GM23338 (cell line): ENCODE measurements at regions not wholly inside any gene's neighbourhood (a gene's known extent, or its start where the extent isn't known, plus 50 kb on each side); places are given as distances from the start of the nearest gene placed in this dataset.

Experiments used
- CREB1 ChIP-seq: fragments of 250-450 bp; sonication (Bioruptor Pico); IDR thresholded peaks from 2 replicates; pipeline ENCODE4 v1.5.0; 2020; ENCODE audit warnings: low read depth, mild to moderate bottlenecking, moderate library complexity
- EZH2 ChIP-seq: fragments of 200-600 bp; sonication (generic); IDR thresholded peaks from one replicate; pipeline ENCODE4 v1.8.0; 2017; ENCODE audit warnings: antibody characterized with exemption, mild to moderate bottlenecking, low read depth; ENCODE audit not compliant: unreplicated experiment
- EZH2phosphoT487 ChIP-seq: fragments of 200-600 bp; sonication (generic); IDR thresholded peaks from one replicate; pipeline ENCODE4 v1.8.1; 2018; ENCODE audit warnings: antibody characterized with exemption; ENCODE audit not compliant: unreplicated experiment
- NANOG ChIP-seq: IDR thresholded peaks from 2 replicates; pipeline ENCODE4 v1.6.1; 2016; ENCODE audit warnings: antibody characterized with exemption, borderline replicate concordance
- POLR2AphosphoS5 ChIP-seq: IDR thresholded peaks from 2 replicates; pipeline ENCODE4 v1.6.1; 2016; ENCODE audit warnings: antibody characterized with exemption, low read depth
- REST ChIP-seq: IDR thresholded peaks from one replicate; pipeline ENCODE4 v1.6.1; 2018; ENCODE audit warnings: antibody characterized with exemption; ENCODE audit not compliant: unreplicated experiment
- STAT1 ChIP-seq: IDR thresholded peaks from one replicate; pipeline ENCODE4 v1.6.1; 2016; ENCODE audit warnings: antibody characterized with exemption; ENCODE audit not compliant: unreplicated experiment
- ZNF114 ChIP-seq: fragments of 250-450 bp; sonication (Bioruptor Pico); IDR thresholded peaks from 2 replicates; pipeline ENCODE4 v1.5.0; 2020; ENCODE audit warnings: mild to moderate bottlenecking, moderate library complexity
- ZNF331 ChIP-seq: fragments of 250-450 bp; sonication (Bioruptor Pico); IDR thresholded peaks from 2 replicates; pipeline ENCODE4 v1.5.0; 2020; ENCODE audit warnings: low read depth, mild to moderate bottlenecking, moderate library complexity
- TF ChIP-seq, protein P1 (sequence below): fragments of 250-450 bp; sonication (Bioruptor Pico); IDR thresholded peaks from 2 replicates; pipeline ENCODE4 v1.5.0; 2020; ENCODE audit warnings: mild to moderate bottlenecking, moderate library complexity

GRCh38 chr3:170778240-170779217, 91.5 kb downstream of the RPL22L1 start (continued):
- TF ChIP-seq, protein P1, sequence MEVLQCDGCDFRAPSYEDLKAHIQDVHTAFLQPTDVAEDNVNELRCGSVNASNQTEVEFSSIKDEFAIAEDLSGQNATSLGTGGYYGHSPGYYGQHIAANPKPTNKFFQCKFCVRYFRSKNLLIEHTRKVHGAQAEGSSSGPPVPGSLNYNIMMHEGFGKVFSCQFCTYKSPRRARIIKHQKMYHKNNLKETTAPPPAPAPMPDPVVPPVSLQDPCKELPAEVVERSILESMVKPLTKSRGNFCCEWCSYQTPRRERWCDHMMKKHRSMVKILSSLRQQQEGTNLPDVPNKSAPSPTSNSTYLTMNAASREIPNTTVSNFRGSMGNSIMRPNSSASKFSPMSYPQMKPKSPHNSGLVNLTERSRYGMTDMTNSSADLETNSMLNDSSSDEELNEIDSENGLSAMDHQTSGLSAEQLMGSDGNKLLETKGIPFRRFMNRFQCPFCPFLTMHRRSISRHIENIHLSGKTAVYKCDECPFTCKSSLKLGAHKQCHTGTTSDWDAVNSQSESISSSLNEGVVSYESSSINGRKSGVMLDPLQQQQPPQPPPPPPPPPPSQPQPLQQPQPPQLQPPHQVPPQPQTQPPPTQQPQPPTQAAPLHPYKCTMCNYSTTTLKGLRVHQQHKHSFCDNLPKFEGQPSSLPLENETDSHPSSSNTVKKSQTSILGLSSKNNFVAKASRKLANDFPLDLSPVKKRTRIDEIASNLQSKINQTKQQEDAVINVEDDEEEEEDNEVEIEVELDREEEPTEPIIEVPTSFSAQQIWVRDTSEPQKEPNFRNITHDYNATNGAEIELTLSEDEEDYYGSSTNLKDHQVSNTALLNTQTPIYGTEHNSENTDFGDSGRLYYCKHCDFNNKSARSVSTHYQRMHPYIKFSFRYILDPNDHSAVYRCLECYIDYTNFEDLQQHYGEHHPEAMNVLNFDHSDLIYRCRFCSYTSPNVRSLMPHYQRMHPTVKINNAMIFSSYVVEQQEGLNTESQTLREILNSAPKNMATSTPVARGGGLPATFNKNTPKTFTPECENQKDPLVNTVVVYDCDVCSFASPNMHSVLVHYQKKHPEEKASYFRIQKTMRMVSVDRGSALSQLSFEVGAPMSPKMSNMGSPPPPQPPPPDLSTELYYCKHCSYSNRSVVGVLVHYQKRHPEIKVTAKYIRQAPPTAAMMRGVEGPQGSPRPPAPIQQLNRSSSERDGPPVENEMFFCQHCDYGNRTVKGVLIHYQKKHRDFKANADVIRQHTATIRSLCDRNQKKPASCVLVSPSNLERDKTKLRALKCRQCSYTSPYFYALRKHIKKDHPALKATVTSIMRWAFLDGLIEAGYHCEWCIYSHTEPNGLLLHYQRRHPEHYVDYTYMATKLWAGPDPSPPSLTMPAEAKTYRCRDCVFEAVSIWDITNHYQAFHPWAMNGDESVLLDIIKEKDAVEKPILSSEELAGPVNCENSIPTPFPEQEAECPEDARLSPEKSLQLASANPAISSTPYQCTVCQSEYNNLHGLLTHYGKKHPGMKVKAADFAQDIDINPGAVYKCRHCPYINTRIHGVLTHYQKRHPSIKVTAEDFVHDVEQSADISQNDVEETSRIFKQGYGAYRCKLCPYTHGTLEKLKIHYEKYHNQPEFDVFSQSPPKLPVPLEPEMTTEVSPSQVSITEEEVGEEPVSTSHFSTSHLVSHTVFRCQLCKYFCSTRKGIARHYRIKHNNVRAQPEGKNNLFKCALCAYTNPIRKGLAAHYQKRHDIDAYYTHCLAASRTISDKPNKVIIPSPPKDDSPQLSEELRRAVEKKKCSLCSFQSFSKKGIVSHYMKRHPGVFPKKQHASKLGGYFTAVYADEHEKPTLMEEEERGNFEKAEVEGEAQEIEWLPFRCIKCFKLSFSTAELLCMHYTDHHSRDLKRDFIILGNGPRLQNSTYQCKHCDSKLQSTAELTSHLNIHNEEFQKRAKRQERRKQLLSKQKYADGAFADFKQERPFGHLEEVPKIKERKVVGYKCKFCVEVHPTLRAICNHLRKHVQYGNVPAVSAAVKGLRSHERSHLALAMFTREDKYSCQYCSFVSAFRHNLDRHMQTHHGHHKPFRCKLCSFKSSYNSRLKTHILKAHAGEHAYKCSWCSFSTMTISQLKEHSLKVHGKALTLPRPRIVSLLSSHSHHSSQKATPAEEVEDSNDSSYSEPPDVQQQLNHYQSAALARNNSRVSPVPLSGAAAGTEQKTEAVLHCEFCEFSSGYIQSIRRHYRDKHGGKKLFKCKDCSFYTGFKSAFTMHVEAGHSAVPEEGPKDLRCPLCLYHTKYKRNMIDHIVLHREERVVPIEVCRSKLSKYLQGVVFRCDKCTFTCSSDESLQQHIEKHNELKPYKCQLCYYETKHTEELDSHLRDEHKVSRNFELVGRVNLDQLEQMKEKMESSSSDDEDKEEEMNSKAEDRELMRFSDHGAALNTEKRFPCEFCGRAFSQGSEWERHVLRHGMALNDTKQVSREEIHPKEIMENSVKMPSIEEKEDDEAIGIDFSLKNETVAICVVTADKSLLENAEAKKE (CRISPR knock-in tag) = no peak
- TF ChIP-seq NANOG (no peak), REST (no peak), STAT1 (no peak), EZH2 (no peak), CREB1 (CRISPR knock-in tag) (no peak), EZH2phosphoT487 (no peak), POLR2AphosphoS5 (no peak), ZNF114 (CRISPR knock-in tag) (no peak), ZNF331 (CRISPR knock-in tag) (no peak)
